Subcutaneous abdominal adipose tissue (tissue), 5 donors: ENCODE measurements at regions not wholly inside any gene's neighbourhood (a gene's known extent, or its start where the extent isn't known, plus 50 kb on each side); places are given as distances from the start of the nearest gene placed in this dataset.

Experiments
- H3K27ac ChIP-seq: one replicate; pipeline ENCODE4 v1.7.0; 2013; ENCODE audit warnings: low read depth, mild to moderate bottlenecking, inconsistent platforms, low read length, moderate library complexity
- H3K27me3 ChIP-seq, 5 donors: one replicate each; pipeline ENCODE4 v1.7.0; 2013; ENCODE audit warnings: low read length in 5 of 5, inconsistent platforms in 1 of 5; ENCODE audit not compliant: control insufficient read depth in 5 of 5, insufficient read depth in 4 of 5
- H3K36me3 ChIP-seq, 5 donors: one replicate each; pipeline ENCODE4 v1.7.0; 2013; ENCODE audit warnings: low read length in 5 of 5; ENCODE audit not compliant: control insufficient read depth in 5 of 5, insufficient read depth in 5 of 5
- H3K4me1 ChIP-seq, 5 donors: one replicate each; pipeline ENCODE4 v1.7.0; 2013; ENCODE audit warnings: low read length in 5 of 5, mild to moderate bottlenecking in 3 of 5, moderate library complexity in 1 of 5; ENCODE audit not compliant: control insufficient read depth in 5 of 5, insufficient read depth in 5 of 5
- H3K4me3 ChIP-seq, 5 donors: one replicate each; pipeline ENCODE4 v1.7.0; 2013; ENCODE audit warnings: low read length in 5 of 5, low read depth in 1 of 5
- H3K9ac ChIP-seq, 5 donors: one replicate each; pipeline ENCODE4 v1.7.0; 2013; ENCODE audit warnings: low read length in 5 of 5, mild to moderate bottlenecking in 4 of 5, moderate library complexity in 3 of 5
- H3K9me3 ChIP-seq, 5 donors: one replicate each; pipeline ENCODE4 v1.7.0; 2013; ENCODE audit warnings: low read length in 5 of 5; ENCODE audit not compliant: control insufficient read depth in 5 of 5
- donor health status: healthy.
- donor health status: healthy.
- donor health status: healthy.
- donor health status: healthy.
- donor health status: healthy.

GRCh38 chr4:136769717-136770116 is 762.6 kb downstream of the PCDH18 start:
- H3K4me3 ChIP-seq = no peak overlapping the region
- no peak overlapping the region for H3K27ac ChIP-seq
- no peak overlapping the region for H3K9ac ChIP-seq
- no peaks in the 10 kb centered on the region for H3K9me3 ChIP-seq
- no peaks in the 10 kb centered on the region for H3K27me3 ChIP-seq
- H3K36me3 ChIP-seq = no peaks in the 10 kb centered on the region
- peaks cover 0 to 5% (median 0%) of the 10 kb centered on the region in 5 donors for H3K4me1 ChIP-seq

- Histone ChIP-seq H3K27ac (no peak overlapping the region), H3K4me1 (peaks cover 0 to 5% (median 0%) of the 10 kb centered on the region in 5 donors), H3K9me3 (no peaks in the 10 kb centered on the region), H3K27me3 (no peaks in the 10 kb centered on the region), H3K9ac (no peak overlapping the region), H3K4me3 (no peak overlapping the region), H3K36me3 (no peaks in the 10 kb centered on the region)
These were observed 763.4 kb downstream of the PCDH18 start for GRCh38 chr4:136768925-136769275.

- H3K9ac ChIP-seq = no peak overlapping the region
- no peaks in the 10 kb centered on the region for H3K9me3 ChIP-seq
- H3K4me1 ChIP-seq = peaks cover 0 to 5% (median 0%) of the 10 kb centered on the region in 5 donors
- no peaks in the 10 kb centered on the region for H3K27me3 ChIP-seq
- no peaks in the 10 kb centered on the region for H3K36me3 ChIP-seq
- no peak overlapping the region for H3K4me3 ChIP-seq
- H3K27ac ChIP-seq = no peak overlapping the region
These were observed 763.9 kb downstream of the PCDH18 start for GRCh38 chr4:136768213-136768924.

GRCh38 chr4:136763919-136764318 is 768.4 kb downstream of the PCDH18 start:
- H3K4me1 ChIP-seq = peaks cover 0 to 3% (median 0%) of the 10 kb centered on the region in 5 donors
- H3K4me3 ChIP-seq = no peak overlapping the region
- no peaks in the 10 kb centered on the region for H3K9me3 ChIP-seq
- H3K36me3 ChIP-seq = no peaks in the 10 kb centered on the region
- no peaks in the 10 kb centered on the region for H3K27me3 ChIP-seq
- H3K27ac ChIP-seq = no peak overlapping the region
- H3K9ac ChIP-seq = no peak overlapping the region

GRCh38 chr4:136755531-136755916 is 776.8 kb downstream of the PCDH18 start:
- H3K9ac ChIP-seq = no peak overlapping the region
- no peak overlapping the region for H3K27ac ChIP-seq

GRCh38 chr4:136754810-136755530 is 777.3 kb downstream of the PCDH18 start:
- H3K9me3 ChIP-seq = no peaks in the 10 kb centered on the region
- no peaks in the 10 kb centered on the region for H3K4me1 ChIP-seq
- H3K4me3 ChIP-seq = no peak overlapping the region
- no peak overlapping the region for H3K9ac ChIP-seq
- no peak overlapping the region for H3K27ac ChIP-seq
- H3K27me3 ChIP-seq = no peaks in the 10 kb centered on the region
- H3K36me3 ChIP-seq = no peaks in the 10 kb centered on the region

More at GRCh38 chr4:136755531-136755916, 776.8 kb downstream of the PCDH18 start:
- Histone ChIP-seq H3K27me3 (no peaks in the 10 kb centered on the region), H3K4me3 (no peak overlapping the region), H3K9me3 (no peaks in the 10 kb centered on the region), H3K36me3 (no peaks in the 10 kb centered on the region), H3K4me1 (no peaks in the 10 kb centered on the region)

- no peak overlapping the region for H3K4me3 ChIP-seq
These were observed 780.7 kb downstream of the PCDH18 start for GRCh38 chr4:136751556-136751955.

GRCh38 chr4:136750897-136751296 is 781.4 kb downstream of the PCDH18 start:
- Histone ChIP-seq H3K27me3 (no peaks in the 10 kb centered on the region), H3K4me1 (no peaks in the 10 kb centered on the region), H3K9ac (no peak overlapping the region), H3K4me3 (no peak overlapping the region), H3K36me3 (no peaks in the 10 kb centered on the region), H3K9me3 (no peaks in the 10 kb centered on the region), H3K27ac (no peak overlapping the region)

More at GRCh38 chr4:136751556-136751955, 780.7 kb downstream of the PCDH18 start:
- no peaks in the 10 kb centered on the region for H3K27me3 ChIP-seq
- H3K27ac ChIP-seq = no peak overlapping the region
- H3K36me3 ChIP-seq = no peaks in the 10 kb centered on the region
- H3K9ac ChIP-seq = no peak overlapping the region
- H3K4me1 ChIP-seq = no peaks in the 10 kb centered on the region
- H3K9me3 ChIP-seq = no peaks in the 10 kb centered on the region

GRCh38 chr4:136749989-136750388 is 782.3 kb downstream of the PCDH18 start:
- H3K9me3 ChIP-seq = no peaks in the 10 kb centered on the region
- H3K27me3 ChIP-seq = no peaks in the 10 kb centered on the region
- no peak overlapping the region for H3K27ac ChIP-seq
- H3K9ac ChIP-seq = no peak overlapping the region
- H3K36me3 ChIP-seq = no peaks in the 10 kb centered on the region
- H3K4me3 ChIP-seq = no peak overlapping the region
- no peaks in the 10 kb centered on the region for H3K4me1 ChIP-seq

GRCh38 chr4:136748773-136749172 is 783.5 kb downstream of the PCDH18 start:
- Histone ChIP-seq H3K4me3 (no peak overlapping the region), H3K36me3 (no peaks in the 10 kb centered on the region), H3K9me3 (no peaks in the 10 kb centered on the region), H3K27ac (no peak overlapping the region), H3K4me1 (no peaks in the 10 kb centered on the region), H3K27me3 (no peaks in the 10 kb centered on the region), H3K9ac (no peak overlapping the region)
